ENCODE measurements at regions not wholly inside any gene's neighbourhood (a gene's known extent, or its start where the extent isn't known, plus 50 kb on each side); places are given as distances from the start of the nearest gene placed in this dataset.

- TF ChIP-seq CTCF (IDR thresholded peaks at IDR 0.05; ENCODE audit: low read depth, low read length, poor library complexity, severe bottlenecking), result no peak
- TF ChIP-seq EZH2phosphoT487 (IDR thresholded peaks at IDR 0.05; ENCODE audit: borderline replicate concordance, low read length), result no peak
Observed at GRCh38 chr5:25436452-25436851, 791.7 kb upstream of the CDH10 start.

All from DOHH2 (cell line).